K562 (cell line): ENCODE measurements at regions not wholly inside any gene's neighbourhood (a gene's known extent, or its start where the extent isn't known, plus 50 kb on each side); places are given as distances from the start of the nearest gene placed in this dataset.

Experiments
- HDGF ChIP-seq: fragments of 450-650 bp; IDR thresholded peaks from 2 replicates; pipeline ENCODE4 v1.6.1; 2016
- NFXL1 ChIP-seq: fragments of 450-650 bp; formaldehyde crosslinking; IDR thresholded peaks from 2 replicates; pipeline ENCODE4 v1.4.0; 2021; ENCODE audit warnings: mild to moderate bottlenecking
- NONO ChIP-seq, 2 experiments: fragments of 200-400 bp in 1 of 2; fragments of 450-650 bp in 1 of 2; formaldehyde crosslinking in 1 of 2; IDR thresholded peaks; 2 replicates each; pipeline ENCODE4 v1.6.1; 2017; ENCODE audit warnings: low read depth in 2 of 2, mild to moderate bottlenecking in 2 of 2, moderate library complexity in 2 of 2, low read length in 1 of 2
- SAFB ChIP-seq: fragments of 200-400 bp; formaldehyde crosslinking; IDR thresholded peaks from 2 replicates; pipeline ENCODE4 v1.6.1; 2017; ENCODE audit warnings: low read depth, low read length, borderline replicate concordance
- SRSF9 ChIP-seq: fragments of 200-400 bp; formaldehyde crosslinking; IDR thresholded peaks from 2 replicates; pipeline ENCODE4 v1.6.1; 2017; ENCODE audit warnings: low read depth, low read length, borderline replicate concordance
- THRAP3 ChIP-seq: fragments of 450-650 bp; IDR thresholded peaks from 2 replicates; pipeline ENCODE4 v1.6.1; 2016; ENCODE audit warnings: mild to moderate bottlenecking, inconsistent platforms, borderline replicate concordance
- ZFP91 ChIP-seq: sonication (generic); formaldehyde crosslinking; IDR thresholded peaks from 2 replicates; pipeline ENCODE4 v1.8.0; 2022; ENCODE audit warnings: mild to moderate bottlenecking, missing genetic modification reagents
- TF ChIP-seq, protein P1 (sequence below), 3 experiments: fragments of 200-800 bp in 1 of 3; fragments of 250-450 bp in 1 of 3; fragments of 450-650 bp in 1 of 3; sonication (Bioruptor Pico) in 1 of 3; sonication (Bioruptor generic) in 1 of 3; formaldehyde crosslinking in 1 of 3; IDR thresholded peaks; 2 replicates each; pipeline versions ENCODE4 v1.6.1 to v1.8.0; 2016 to 2022; ENCODE audit warnings: mild to moderate bottlenecking in 2 of 3, missing genetic modification characterization in 2 of 3, missing compliant biosample characterization in 1 of 3, moderate library complexity in 1 of 3
- TF ChIP-seq, protein P2 (sequence below): fragments of 250-450 bp; sonication (Bioruptor Pico); IDR thresholded peaks from 2 replicates; pipeline ENCODE4 v1.4.0; 2020; ENCODE audit warnings: mild to moderate bottlenecking, moderate library complexity
- TF ChIP-seq, protein P3 (sequence below): fragments of 450-650 bp; formaldehyde crosslinking; IDR thresholded peaks from 2 replicates; pipeline ENCODE4 v1.4.0; 2020; ENCODE audit warnings: mild to moderate bottlenecking, moderate library complexity

DNA sequence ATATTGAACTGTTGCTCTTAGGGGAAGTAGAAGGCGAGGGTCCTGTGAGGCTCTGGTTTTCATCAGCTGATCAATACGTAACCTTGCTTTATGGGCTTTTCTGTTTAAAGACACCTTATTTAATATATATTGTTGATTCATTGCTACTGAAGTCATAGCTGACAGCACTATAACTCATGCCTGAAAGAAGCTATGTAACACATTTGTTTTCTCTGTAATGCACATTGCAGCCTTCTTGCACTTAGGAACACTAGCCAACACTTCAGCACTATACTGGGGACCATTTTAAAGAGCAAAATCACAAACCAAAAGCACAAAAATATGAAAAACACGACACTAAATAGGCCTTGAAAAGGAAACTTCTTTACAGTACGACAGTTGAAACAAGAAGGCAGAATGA is 135.7 kb downstream of the TTC6 start (continued):
- no peak for TF ChIP-seq THRAP3
- TF ChIP-seq NFXL1, result no peak
- no peak for TF ChIP-seq NONO (IDR thresholded peaks at IDR 0.05; ENCODE audit: low read depth in 2 of 2, low read length in 1 of 2)
- TF ChIP-seq SRSF9, result no peak
- no peak for TF ChIP-seq ZFP91
- no peak for TF ChIP-seq HDGF
- no peak for TF ChIP-seq SAFB
- TF ChIP-seq, protein P1, sequence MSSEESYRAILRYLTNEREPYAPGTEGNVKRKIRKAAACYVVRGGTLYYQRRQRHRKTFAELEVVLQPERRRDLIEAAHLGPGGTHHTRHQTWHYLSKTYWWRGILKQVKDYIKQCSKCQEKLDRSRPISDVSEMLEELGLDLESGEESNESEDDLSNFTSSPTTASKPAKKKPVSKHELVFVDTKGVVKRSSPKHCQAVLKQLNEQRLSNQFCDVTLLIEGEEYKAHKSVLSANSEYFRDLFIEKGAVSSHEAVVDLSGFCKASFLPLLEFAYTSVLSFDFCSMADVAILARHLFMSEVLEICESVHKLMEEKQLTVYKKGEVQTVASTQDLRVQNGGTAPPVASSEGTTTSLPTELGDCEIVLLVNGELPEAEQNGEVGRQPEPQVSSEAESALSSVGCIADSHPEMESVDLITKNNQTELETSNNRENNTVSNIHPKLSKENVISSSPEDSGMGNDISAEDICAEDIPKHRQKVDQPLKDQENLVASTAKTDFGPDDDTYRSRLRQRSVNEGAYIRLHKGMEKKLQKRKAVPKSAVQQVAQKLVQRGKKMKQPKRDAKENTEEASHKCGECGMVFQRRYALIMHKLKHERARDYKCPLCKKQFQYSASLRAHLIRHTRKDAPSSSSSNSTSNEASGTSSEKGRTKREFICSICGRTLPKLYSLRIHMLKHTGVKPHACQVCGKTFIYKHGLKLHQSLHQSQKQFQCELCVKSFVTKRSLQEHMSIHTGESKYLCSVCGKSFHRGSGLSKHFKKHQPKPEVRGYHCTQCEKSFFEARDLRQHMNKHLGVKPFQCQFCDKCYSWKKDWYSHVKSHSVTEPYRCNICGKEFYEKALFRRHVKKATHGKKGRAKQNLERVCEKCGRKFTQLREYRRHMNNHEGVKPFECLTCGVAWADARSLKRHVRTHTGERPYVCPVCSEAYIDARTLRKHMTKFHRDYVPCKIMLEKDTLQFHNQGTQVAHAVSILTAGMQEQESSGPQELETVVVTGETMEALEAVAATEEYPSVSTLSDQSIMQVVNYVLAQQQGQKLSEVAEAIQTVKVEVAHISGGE (CRISPR knock-in tag; IDR thresholded peaks at IDR 0.05), result no peak
- TF ChIP-seq, protein P2, sequence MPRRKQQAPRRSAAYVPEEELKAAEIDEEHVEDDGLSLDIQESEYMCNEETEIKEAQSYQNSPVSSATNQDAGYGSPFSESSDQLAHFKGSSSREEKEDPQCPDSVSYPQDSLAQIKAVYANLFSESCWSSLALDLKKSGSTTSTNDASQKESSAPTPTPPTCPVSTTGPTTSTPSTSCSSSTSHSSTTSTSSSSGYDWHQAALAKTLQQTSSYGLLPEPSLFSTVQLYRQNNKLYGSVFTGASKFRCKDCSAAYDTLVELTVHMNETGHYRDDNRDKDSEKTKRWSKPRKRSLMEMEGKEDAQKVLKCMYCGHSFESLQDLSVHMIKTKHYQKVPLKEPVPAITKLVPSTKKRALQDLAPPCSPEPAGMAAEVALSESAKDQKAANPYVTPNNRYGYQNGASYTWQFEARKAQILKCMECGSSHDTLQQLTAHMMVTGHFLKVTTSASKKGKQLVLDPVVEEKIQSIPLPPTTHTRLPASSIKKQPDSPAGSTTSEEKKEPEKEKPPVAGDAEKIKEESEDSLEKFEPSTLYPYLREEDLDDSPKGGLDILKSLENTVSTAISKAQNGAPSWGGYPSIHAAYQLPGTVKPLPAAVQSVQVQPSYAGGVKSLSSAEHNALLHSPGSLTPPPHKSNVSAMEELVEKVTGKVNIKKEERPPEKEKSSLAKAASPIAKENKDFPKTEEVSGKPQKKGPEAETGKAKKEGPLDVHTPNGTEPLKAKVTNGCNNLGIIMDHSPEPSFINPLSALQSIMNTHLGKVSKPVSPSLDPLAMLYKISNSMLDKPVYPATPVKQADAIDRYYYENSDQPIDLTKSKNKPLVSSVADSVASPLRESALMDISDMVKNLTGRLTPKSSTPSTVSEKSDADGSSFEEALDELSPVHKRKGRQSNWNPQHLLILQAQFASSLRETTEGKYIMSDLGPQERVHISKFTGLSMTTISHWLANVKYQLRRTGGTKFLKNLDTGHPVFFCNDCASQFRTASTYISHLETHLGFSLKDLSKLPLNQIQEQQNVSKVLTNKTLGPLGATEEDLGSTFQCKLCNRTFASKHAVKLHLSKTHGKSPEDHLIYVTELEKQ (CRISPR knock-in tag), result no peak
- TF ChIP-seq, protein P3, sequence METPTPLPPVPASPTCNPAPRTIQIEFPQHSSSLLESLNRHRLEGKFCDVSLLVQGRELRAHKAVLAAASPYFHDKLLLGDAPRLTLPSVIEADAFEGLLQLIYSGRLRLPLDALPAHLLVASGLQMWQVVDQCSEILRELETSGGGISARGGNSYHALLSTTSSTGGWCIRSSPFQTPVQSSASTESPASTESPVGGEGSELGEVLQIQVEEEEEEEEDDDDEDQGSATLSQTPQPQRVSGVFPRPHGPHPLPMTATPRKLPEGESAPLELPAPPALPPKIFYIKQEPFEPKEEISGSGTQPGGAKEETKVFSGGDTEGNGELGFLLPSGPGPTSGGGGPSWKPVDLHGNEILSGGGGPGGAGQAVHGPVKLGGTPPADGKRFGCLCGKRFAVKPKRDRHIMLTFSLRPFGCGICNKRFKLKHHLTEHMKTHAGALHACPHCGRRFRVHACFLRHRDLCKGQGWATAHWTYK (CRISPR knock-in tag), result no peak
